Mucosa of gallbladder (tissue), 1 donor: ENCODE measurements at regions not wholly inside any gene's neighbourhood (a gene's known extent, or its start where the extent isn't known, plus 50 kb on each side); places are given as distances from the start of the nearest gene placed in this dataset.

Experiments used
- DNase-seq: peaks from one replicate; pipeline ENCODE4 v3.0.0-alpha.2; 2020; ENCODE audit warnings: low spot score
- donor health status: DM: no; HTN: no; CAD: no.

DNA sequence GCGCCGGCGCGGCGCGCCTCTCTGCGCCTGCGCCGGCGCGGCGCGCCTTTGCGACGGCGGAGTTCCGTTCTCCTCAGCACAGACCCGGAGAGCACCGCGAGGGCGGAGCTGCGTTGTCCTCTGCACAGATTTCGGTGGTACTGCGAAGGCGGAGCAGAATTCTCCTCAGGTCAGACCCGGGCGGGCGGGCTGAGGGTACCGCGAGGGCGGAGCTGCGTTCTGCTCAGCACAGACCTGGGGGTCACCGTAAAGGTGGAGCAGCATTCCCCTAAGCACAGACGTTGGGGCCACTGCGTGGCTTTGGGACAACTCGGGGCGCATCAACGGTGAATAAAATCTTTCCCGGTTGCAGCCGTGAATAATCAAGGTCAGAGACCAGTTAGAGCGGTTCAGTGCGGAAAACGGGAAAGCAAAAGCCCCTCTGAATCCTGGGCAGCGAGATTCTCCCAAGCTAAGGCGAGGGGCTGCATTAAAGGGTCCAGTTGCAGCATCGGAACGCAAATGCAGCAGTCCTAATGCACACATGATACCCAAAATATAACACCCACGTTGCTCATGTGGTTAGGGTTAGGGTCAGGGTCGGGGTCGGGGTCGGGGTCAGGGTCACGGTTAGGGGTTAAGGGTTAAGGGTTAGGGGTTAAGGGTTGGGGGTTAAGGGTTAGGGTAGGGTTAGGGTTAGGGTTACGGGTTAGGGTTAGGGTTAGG lies 168.4 kb downstream of the OR4F15 start:
- peak; percentile 22 for DNase-seq
